ENCODE measurements at regions not wholly inside any gene's neighbourhood (a gene's known extent, or its start where the extent isn't known, plus 50 kb on each side); places are given as distances from the start of the nearest gene placed in this dataset.

- ATAC-seq: no peak
- Histone ChIP-seq H3K27ac (no peak overlapping the region), H3K4me1 (peaks cover 0 to 14% (median 0%) of the 10 kb centered on the region in 3 donors), H3K36me3 (no peaks in the 10 kb centered on the region), H3K9me3 (peaks cover 0 to 5% (median 0%) of the 10 kb centered on the region in 3 donors), H3K27me3 (no peaks in the 10 kb centered on the region), H3K4me3 (no peak overlapping the region)
- TF ChIP-seq EP300 (IDR thresholded peaks at IDR 0.05) (no peak), POLR2AphosphoS5 (IDR thresholded peaks at IDR 0.05) (no peak), POLR2A (IDR thresholded peaks at IDR 0.05) (no peak), CTCF (IDR thresholded peaks at IDR 0.05) (no peak)
- 50 to 63% methylated on average over 1 of the region's 1 CpG for WGBS, 2 donors (ENCODE audit: low coverage in 1 of 2)
Observed at GRCh38 chr4:105092356-105092755, 54.3 kb upstream of the TET2 start.

- 54 to 60% methylated on average over 1 of the region's 1 CpG for WGBS, 2 donors (ENCODE audit: low coverage in 1 of 2)
- Histone ChIP-seq H3K27me3 (no peaks in the 10 kb centered on the region), H3K9me3 (peaks cover 0 to 5% (median 0%) of the 10 kb centered on the region in 3 donors), H3K4me1 (peaks cover 0 to 10% (median 0%) of the 10 kb centered on the region in 3 donors), H3K27ac (no peak overlapping the region), H3K4me3 (no peak overlapping the region), H3K36me3 (no peaks in the 10 kb centered on the region)
- TF ChIP-seq POLR2A (IDR thresholded peaks at IDR 0.05) (no peak), CTCF (IDR thresholded peaks at IDR 0.05) (no peak), EP300 (IDR thresholded peaks at IDR 0.05) (no peak), POLR2AphosphoS5 (IDR thresholded peaks at IDR 0.05) (no peak)
- ATAC-seq: no peak
Observed at GRCh38 chr4:105092768-105093167, 53.9 kb upstream of the TET2 start.

- H3K27ac ChIP-seq: no peak overlapping the region
- H3K27me3 ChIP-seq: no peaks in the 10 kb centered on the region
- no peaks in the 10 kb centered on the region for H3K4me1 ChIP-seq
- TF ChIP-seq CTCF (IDR thresholded peaks at IDR 0.05) (no peak), POLR2AphosphoS5 (IDR thresholded peaks at IDR 0.05) (no peak), EP300 (IDR thresholded peaks at IDR 0.05) (no peak), POLR2A (IDR thresholded peaks at IDR 0.05) (no peak)
- H3K36me3 ChIP-seq: no peaks in the 10 kb centered on the region
- no peak overlapping the region for H3K4me3 ChIP-seq
- H3K9me3 ChIP-seq: peaks cover 0 to 5% (median 0%) of the 10 kb centered on the region in 3 donors
- 70 to 85% methylated on average over 2 of the region's 2 CpGs for WGBS, 2 donors (ENCODE audit: low coverage in 1 of 2)
- ATAC-seq: no peak
Observed at GRCh38 chr4:105093975-105094374, 52.7 kb upstream of the TET2 start.

Small RNA genes lying in the stretch of these regions (small RNA-seq; reads per million reads assigned to genes)
- gene AC096577.2 (0 reads per million in 4 donors), gene RNU6-351P (0 reads per million in 4 donors)
